ENCODE measurements at regions not wholly inside any gene's neighbourhood (a gene's known extent, or its start where the extent isn't known, plus 50 kb on each side); places are given as distances from the start of the nearest gene placed in this dataset.

- no peak for TF ChIP-seq CTCF (conservative IDR thresholded peaks at IDR 0.05)
- TF ChIP-seq EZH2 (IDR thresholded peaks at IDR 0.05; ENCODE audit: low read depth) = no peak
These were observed 1489.1 kb downstream of the BRINP3 start for GRCh38 chr1:188988589-188988988.

All from PC-9 (cell line).